CD4-positive, alpha-beta T cell treated with Interleukin-6 at 100 ng/mL for 8 hours (primary cell): ENCODE measurements at regions not wholly inside any gene's neighbourhood (a gene's known extent, or its start where the extent isn't known, plus 50 kb on each side); places are given as distances from the start of the nearest gene placed in this dataset.

Experiments
- DNase-seq: peaks from one replicate; pipeline ENCODE4 v3.0.0-alpha.2; 2020; ENCODE audit warnings: mixed read lengths, low spot score

- no peak for DNase-seq
Observed at GRCh38 chr5:2036885-2037284, 154.2 kb upstream of the IRX4 start.

GRCh38 chr5:2032432-2032831 is 149.7 kb upstream of the IRX4 start:
- DNase-seq, result no peak

GRCh38 chr5:2031581-2031980 is 148.9 kb upstream of the IRX4 start:
- DNase-seq, result no peak

GRCh38 chr5:2030131-2030530 is 147.4 kb upstream of the IRX4 start:
- no peak for DNase-seq

GRCh38 chr5:2029206-2029605 is 146.5 kb upstream of the IRX4 start:
- DNase-seq, result no peak

GRCh38 chr5:2027790-2028189 is 145.1 kb upstream of the IRX4 start:
- DNase-seq, result no peak

- no peak for DNase-seq
Observed at GRCh38 chr5:2024986-2025721, 142.4 kb upstream of the IRX4 start.

GRCh38 chr5:2023196-2023595 is 140.5 kb upstream of the IRX4 start:
- no peak for DNase-seq

GRCh38 chr5:2022436-2022835 is 139.7 kb upstream of the IRX4 start:
- no peak for DNase-seq

GRCh38 chr5:2021484-2022176 is 138.9 kb upstream of the IRX4 start:
- DNase-seq, result no peak

- no peak for DNase-seq
Observed at GRCh38 chr5:2020730-2021129, 138.0 kb upstream of the IRX4 start.

GRCh38 chr5:2019716-2020115 is 137.0 kb upstream of the IRX4 start:
- DNase-seq, result no peak

GRCh38 chr5:2018390-2018724 is 135.6 kb upstream of the IRX4 start:
- no peak for DNase-seq

GRCh38 chr5:2017540-2018389 is 135.0 kb upstream of the IRX4 start:
- DNase-seq, result no peak

GRCh38 chr5:2015961-2016360 is 133.2 kb upstream of the IRX4 start:
- DNase-seq, result no peak

GRCh38 chr5:2015124-2015848 is 132.6 kb upstream of the IRX4 start:
- no peak for DNase-seq

GRCh38 chr5:2014058-2014610 is 131.4 kb upstream of the IRX4 start:
- no peak for DNase-seq

GRCh38 chr5:2013301-2014057 is 130.8 kb upstream of the IRX4 start:
- DNase-seq, result no peak

- DNase-seq, result no peak
Observed at GRCh38 chr5:2012885-2013284, 130.2 kb upstream of the IRX4 start.

GRCh38 chr5:2011481-2012411 is 129.0 kb upstream of the IRX4 start:
- DNase-seq, result no peak
